SK-N-MC (cell line): ENCODE measurements at regions not wholly inside any gene's neighbourhood (a gene's known extent, or its start where the extent isn't known, plus 50 kb on each side); places are given as distances from the start of the nearest gene placed in this dataset.
"Not testable (repeated sequence)": the region's sequence is repeated elsewhere in the genome, so short reads cannot be mapped to it uniquely, and the experiment has no call there.

Experiments used
- DNase-seq: peaks from one replicate; pipeline ENCODE4 v3.0.0-alpha.2; 2011; ENCODE audit warnings: low read depth, low spot score
- H3K27ac ChIP-seq: fragments of 200-600 bp; sonication (generic); 2 replicates; pipeline ENCODE4 v1.5.1; 2016; ENCODE audit warnings: mixed run types
- H3K36me3 ChIP-seq: fragments of 200-600 bp; sonication (generic); 2 replicates; pipeline ENCODE4 v1.6.1; 2017; ENCODE audit warnings: antibody characterized with exemption, low read length, mixed read lengths; ENCODE audit not compliant: insufficient read depth
- H3K4me3 ChIP-seq: fragments of 200-600 bp; sonication (generic); 2 replicates; pipeline ENCODE4 v1.5.1; 2016
- H3K9ac ChIP-seq: fragments of 200-600 bp; sonication (generic); 2 replicates; pipeline ENCODE4 v1.8.0; 2017; ENCODE audit warnings: mixed run types, mixed read lengths; ENCODE audit not compliant: insufficient read length
- H3K9me3 ChIP-seq: fragments of 200-600 bp; sonication (generic); 2 replicates; pipeline ENCODE4 v1.6.1; 2017; ENCODE audit warnings: low read depth, mild to moderate bottlenecking, antibody characterized with exemption, low read length, moderate library complexity, mixed read lengths
- EZH2 ChIP-seq: fragments of 200-600 bp; sonication (generic); IDR thresholded peaks from one replicate; pipeline ENCODE4 v1.6.1; 2017; ENCODE audit warnings: antibody characterized with exemption
- FOXP2 ChIP-seq: optimal IDR thresholded peaks from 2 replicates; pipeline ENCODE3; 2011; ENCODE audit warnings: mild to moderate bottlenecking, moderate library complexity; ENCODE audit not compliant: insufficient read depth; ENCODE audit errors: extremely low read length, control extremely low read depth
- POLR2AphosphoS5 ChIP-seq: IDR thresholded peaks from 2 replicates; pipeline ENCODE4 v1.6.1; 2012; ENCODE audit warnings: mild to moderate bottlenecking, low read depth, low read length, borderline replicate concordance

GRCh38 chr5:112597831-112598230 is 139.9 kb upstream of the APC start:
- Histone ChIP-seq H3K36me3 (no peaks in the 10 kb centered on the region), H3K9ac (no peak overlapping the region), H3K9me3 (no peaks in the 10 kb centered on the region), H3K27ac (no peak overlapping the region), H3K4me3 (no peak overlapping the region)
- TF ChIP-seq EZH2, result no peak
- no peak for TF ChIP-seq POLR2AphosphoS5
- TF ChIP-seq FOXP2, result no peak
- no peak for DNase-seq

GRCh38 chr5:112600510-112600909 is 137.2 kb upstream of the APC start:
- H3K9ac ChIP-seq, H3K4me3 ChIP-seq, H3K36me3 ChIP-seq, H3K9me3 ChIP-seq, H3K27ac ChIP-seq, DNase-seq: not testable (repeated sequence)

- no peaks in the 10 kb centered on the region for H3K9me3 ChIP-seq
- DNase-seq, result no peak
- H3K36me3 ChIP-seq, result no peaks in the 10 kb centered on the region
- no peak overlapping the region for H3K27ac ChIP-seq
- H3K9ac ChIP-seq, result no peak overlapping the region
- no peak overlapping the region for H3K4me3 ChIP-seq
- no peak for TF ChIP-seq FOXP2
- TF ChIP-seq POLR2AphosphoS5, result no peak
- no peak for TF ChIP-seq EZH2
These were observed 132.7 kb upstream of the APC start for GRCh38 chr5:112604732-112605630.

GRCh38 chr5:112608975-112609374 is 128.7 kb upstream of the APC start:
- H3K4me3 ChIP-seq, result no peak overlapping the region
- H3K9me3 ChIP-seq, result no peaks in the 10 kb centered on the region
- no peak for DNase-seq
- no peaks in the 10 kb centered on the region for H3K36me3 ChIP-seq
- TF ChIP-seq POLR2AphosphoS5, result no peak
- H3K9ac ChIP-seq, result no peak overlapping the region
- H3K27ac ChIP-seq, result no peak overlapping the region

- Histone ChIP-seq H3K9ac (no peak overlapping the region), H3K4me3 (no peak overlapping the region), H3K9me3 (no peaks in the 10 kb centered on the region), H3K36me3 (no peaks in the 10 kb centered on the region), H3K27ac (no peak overlapping the region)
- no peak for TF ChIP-seq FOXP2
- TF ChIP-seq EZH2, result no peak
- no peak for DNase-seq
These were observed 125.0 kb upstream of the APC start for GRCh38 chr5:112612663-112613062.

- Histone ChIP-seq H3K27ac (no peak overlapping the region), H3K9me3 (no peaks in the 10 kb centered on the region), H3K9ac (no peak overlapping the region), H3K4me3 (no peak overlapping the region), H3K36me3 (no peaks in the 10 kb centered on the region)
- no peak for TF ChIP-seq EZH2
- no peak for TF ChIP-seq POLR2AphosphoS5
- no peak for TF ChIP-seq FOXP2
- DNase-seq, result no peak
These were observed 123.4 kb upstream of the APC start for GRCh38 chr5:112614285-112614684.

GRCh38 chr5:112614986-112615385 is 122.7 kb upstream of the APC start:
- TF ChIP-seq EZH2, result no peak
- TF ChIP-seq POLR2AphosphoS5, result no peak
- TF ChIP-seq FOXP2, result no peak
- Histone ChIP-seq H3K9me3 (no peaks in the 10 kb centered on the region), H3K27ac (no peak overlapping the region), H3K9ac (no peak overlapping the region), H3K4me3 (no peak overlapping the region), H3K36me3 (no peaks in the 10 kb centered on the region)
- DNase-seq, result no peak

- Histone ChIP-seq H3K9ac (no peak overlapping the region), H3K4me3 (peak overlapping the region; percentile 66)
- no peak for TF ChIP-seq FOXP2
- TF ChIP-seq EZH2, result no peak
- no peak for TF ChIP-seq POLR2AphosphoS5
These were observed 120.7 kb upstream of the APC start for GRCh38 chr5:112616812-112617547.

GRCh38 chr5:112625246-112625645 is 112.4 kb upstream of the APC start:
- no peak for DNase-seq
- Histone ChIP-seq H3K4me3 (peak overlapping the region; percentile 27), H3K27ac (no peak overlapping the region), H3K9me3 (no peaks in the 10 kb centered on the region), H3K9ac (peak overlapping the region; percentile 25), H3K36me3 (no peaks in the 10 kb centered on the region)
- no peak for TF ChIP-seq EZH2
- TF ChIP-seq POLR2AphosphoS5, result no peak
- TF ChIP-seq FOXP2, result no peak

More at GRCh38 chr5:112616812-112617547, 120.7 kb upstream of the APC start:
- H3K27ac ChIP-seq, result no peak overlapping the region
- H3K36me3 ChIP-seq, result no peaks in the 10 kb centered on the region
- no peaks in the 10 kb centered on the region for H3K9me3 ChIP-seq
- DNase-seq, result no peak
